Esophagus squamous epithelium (tissue), 5 donors: ENCODE measurements at regions not wholly inside any gene's neighbourhood (a gene's known extent, or its start where the extent isn't known, plus 50 kb on each side); places are given as distances from the start of the nearest gene placed in this dataset.

Source experiments
- DNase-seq: peaks from one replicate; lab custom pipeline; 2025; lab: John Stamatoyannopoulos, UW
- H3K27ac ChIP-seq, 4 donors: fragments of 200-600 bp; sonication (generic); one replicate each; pipeline ENCODE4 v1.5.1; 2016 to 2019; ENCODE audit warnings: mild to moderate bottlenecking in 1 of 4
- H3K27me3 ChIP-seq, 4 donors: fragments of 200-600 bp; sonication (generic); 1 replicate in 3 of 4; 2 replicates in 1 of 4; pipeline versions ENCODE4 v1.5.1 to v1.6.0; 2017 to 2021; ENCODE audit warnings: antibody characterized with exemption in 1 of 4
- H3K36me3 ChIP-seq, 3 donors: fragments of 200-600 bp; sonication (generic); one replicate each; pipeline ENCODE4 v1.5.1; 2016 to 2019
- H3K4me1 ChIP-seq, 3 donors: fragments of 200-600 bp; sonication (generic); one replicate each; pipeline ENCODE4 v1.5.1; 2017 to 2019
- H3K4me3 ChIP-seq, 4 donors: fragments of 200-600 bp; sonication (generic); 1 replicate in 3 of 4; 2 replicates in 1 of 4; pipeline ENCODE4 v1.5.1; 2016 to 2019; ENCODE audit warnings: mild to moderate bottlenecking in 2 of 4, moderate library complexity in 1 of 4
- H3K9me3 ChIP-seq, 3 donors: fragments of 200-600 bp; sonication (generic); one replicate each; pipeline ENCODE4 v1.5.1; 2016 to 2019
- CTCF ChIP-seq, 6 experiments: fragments of 450-650 bp in 4 of 6; fragments of 200-600 bp in 2 of 6; sonication (generic) in 2 of 6; IDR thresholded peaks; one replicate each; pipeline ENCODE4 v1.5.1; 2016 to 2019; ENCODE audit warnings: antibody characterized with exemption in 6 of 6, mild to moderate bottlenecking in 4 of 6, moderate library complexity in 4 of 6
- POLR2A ChIP-seq, 4 donors: fragments of 450-650 bp; IDR thresholded peaks; one replicate each; pipeline ENCODE4 v1.6.1; 2017; ENCODE audit warnings: antibody characterized with exemption in 4 of 4, mild to moderate bottlenecking in 4 of 4, moderate library complexity in 3 of 4
- WGBS, 2 donors: methylation state at CpG; one replicate each; pipeline ENCODE4 v1.1.5; 2018; 5-methylcytosine and 5-hydroxymethylcytosine counted together
- intact Hi-C: fragments of 100-400 bp; cut with DNase I; formaldehyde crosslinking; loops from one replicate; pipeline ENCODE4 v1.15.0; 2022
- donor health status: DM: yes; HTN: yes; CAD: no.

DNA sequence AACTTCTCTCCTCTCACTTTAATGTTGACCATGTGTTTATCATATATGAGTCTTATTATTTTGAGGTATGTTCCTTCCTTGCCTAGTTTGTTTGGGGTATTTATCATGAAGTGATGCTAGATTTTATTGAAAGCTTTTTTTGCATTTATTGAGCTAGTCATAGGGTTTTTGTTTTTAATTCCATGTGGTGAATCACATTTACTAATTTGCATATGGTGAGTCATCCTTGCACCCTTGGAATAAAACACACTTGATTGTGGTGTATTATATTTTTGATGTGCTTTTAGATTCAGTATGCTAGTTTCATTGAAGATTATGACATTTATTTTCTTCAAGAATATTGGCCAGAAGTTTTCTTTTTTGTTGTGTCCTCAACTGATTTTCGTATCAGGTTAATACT lies 464.6 kb downstream of the PCDH18 start:
- no peak overlapping the region for H3K27ac ChIP-seq
- H3K9me3 ChIP-seq, result no peaks in the 10 kb centered on the region
- intact Hi-C loops, result no loop called here
- H3K36me3 ChIP-seq, result no peaks in the 10 kb centered on the region
- WGBS, 2 donors, result 85 to 87% methylated on average over 1 of the region's 1 CpG
- no peak overlapping the region for H3K4me3 ChIP-seq
- no peaks in the 10 kb centered on the region for H3K27me3 ChIP-seq
- no peaks in the 10 kb centered on the region for H3K4me1 ChIP-seq
- DNase-seq, result no peak
- no peak for TF ChIP-seq CTCF (IDR thresholded peaks at IDR 0.05)
- TF ChIP-seq POLR2A (IDR thresholded peaks at IDR 0.05), result no peak

DNA sequence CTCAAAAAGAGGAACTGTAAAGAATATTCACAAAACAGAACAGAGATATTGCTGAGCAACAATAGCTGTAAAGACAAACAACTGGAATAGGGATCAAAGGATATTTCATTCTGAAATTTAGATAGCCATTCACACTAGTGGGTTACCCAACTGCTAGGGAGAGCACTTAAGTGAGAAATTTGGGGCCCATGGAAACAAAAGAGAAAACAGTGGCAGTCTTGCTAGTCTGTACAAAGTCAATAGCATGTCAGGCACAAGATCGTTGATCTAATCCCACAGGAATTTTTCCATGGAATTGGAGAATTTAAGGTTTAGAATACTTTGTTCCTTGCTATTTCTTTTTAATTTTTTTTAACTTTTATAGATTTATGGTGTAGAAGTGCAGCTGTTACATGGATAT lies 467.0 kb downstream of the PCDH18 start:
- DNase-seq, result no peak
- no peaks in the 10 kb centered on the region for H3K4me1 ChIP-seq
- no peak overlapping the region for H3K27ac ChIP-seq
- no peaks in the 10 kb centered on the region for H3K27me3 ChIP-seq
- WGBS, 2 donors, result 27 to 38% methylated on average over 1 of the region's 1 CpG
- H3K36me3 ChIP-seq, result no peaks in the 10 kb centered on the region
- TF ChIP-seq CTCF (IDR thresholded peaks at IDR 0.05) (no peak), POLR2A (IDR thresholded peaks at IDR 0.05) (no peak)
- no peak overlapping the region for H3K4me3 ChIP-seq
- H3K9me3 ChIP-seq, result no peaks in the 10 kb centered on the region
- intact Hi-C loops, result no loop called here

DNA sequence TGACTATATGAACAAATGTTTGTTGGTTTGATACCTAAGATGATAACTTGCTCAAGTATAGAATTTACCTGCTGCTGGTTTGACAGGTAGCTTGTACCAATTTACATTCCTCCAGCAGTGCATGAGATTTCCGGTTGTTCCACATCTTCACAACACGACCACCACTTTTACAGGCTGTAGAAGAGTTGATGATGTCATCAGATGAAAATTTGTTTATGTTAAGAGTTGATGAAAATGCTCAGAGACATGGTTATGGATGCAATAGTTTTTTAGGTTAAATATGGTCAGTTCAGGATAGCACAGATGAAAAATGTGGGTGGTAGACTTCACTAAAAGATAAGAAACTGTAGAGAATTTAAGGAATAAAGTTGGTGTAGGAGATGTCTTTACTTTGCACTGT lies 468.3 kb downstream of the PCDH18 start:
- H3K36me3 ChIP-seq, result no peaks in the 10 kb centered on the region
- 68 to 70% methylated on average over 2 of the region's 2 CpGs for WGBS, 2 donors
- no peak for TF ChIP-seq CTCF (IDR thresholded peaks at IDR 0.05)
- TF ChIP-seq POLR2A (IDR thresholded peaks at IDR 0.05), result no peak

GRCh38 chr4:137043184-137043583 lies 489.1 kb downstream of the PCDH18 start:
- 89 to 93% methylated on average over 2 of the region's 2 CpGs for WGBS, 2 donors
- DNase-seq, result no peak

More for the DNA sequence above, 468.3 kb downstream of the PCDH18 start:
- Histone ChIP-seq H3K4me3 (no peak overlapping the region), H3K27ac (no peak overlapping the region), H3K4me1 (no peaks in the 10 kb centered on the region), H3K27me3 (no peaks in the 10 kb centered on the region), H3K9me3 (no peaks in the 10 kb centered on the region)
- intact Hi-C loops, result no loop called here
- no peak for DNase-seq

GRCh38 chr4:137039370-137039769 lies 492.9 kb downstream of the PCDH18 start:
- no peak for DNase-seq
- H3K36me3 ChIP-seq, result no peaks in the 10 kb centered on the region
- H3K4me3 ChIP-seq, result no peak overlapping the region
- H3K27ac ChIP-seq, result no peak overlapping the region
- H3K4me1 ChIP-seq, result no peaks in the 10 kb centered on the region
- TF ChIP-seq CTCF (IDR thresholded peaks at IDR 0.05) (no peak), POLR2A (IDR thresholded peaks at IDR 0.05) (no peak)
- intact Hi-C loops, result no loop called here
- no peaks in the 10 kb centered on the region for H3K27me3 ChIP-seq
- no peaks in the 10 kb centered on the region for H3K9me3 ChIP-seq
- WGBS, 2 donors, result 11 to 26% methylated on average over 3 of the region's 3 CpGs

More at GRCh38 chr4:137043184-137043583, 489.1 kb downstream of the PCDH18 start:
- no peak overlapping the region for H3K4me3 ChIP-seq
- H3K9me3 ChIP-seq, result no peaks in the 10 kb centered on the region
- H3K36me3 ChIP-seq, result no peaks in the 10 kb centered on the region
- H3K27ac ChIP-seq, result no peak overlapping the region
- no peak for TF ChIP-seq CTCF (IDR thresholded peaks at IDR 0.05)
- TF ChIP-seq POLR2A (IDR thresholded peaks at IDR 0.05), result no peak
- intact Hi-C loops, result no loop called here
- no peaks in the 10 kb centered on the region for H3K4me1 ChIP-seq
- H3K27me3 ChIP-seq, result no peaks in the 10 kb centered on the region
